H9 (cell line): ENCODE measurements at regions not wholly inside any gene's neighbourhood (a gene's known extent, or its start where the extent isn't known, plus 50 kb on each side); places are given as distances from the start of the nearest gene placed in this dataset.

ENCODE experiments used
- DNase-seq: peaks from one replicate; pipeline ENCODE4 v3.0.0-alpha.2; 2017
- H2AFZ ChIP-seq: one replicate; pipeline ENCODE4 v1.6.1; 2013; ENCODE audit warnings: mild to moderate bottlenecking, low read length, control low read depth, moderate library complexity
- H2AK5ac ChIP-seq: 2 replicates; pipeline ENCODE4 v1.6.1; 2013; ENCODE audit warnings: low read length, control low read depth, mixed read lengths; ENCODE audit not compliant: insufficient read length
- H2BK120ac ChIP-seq: one replicate; pipeline ENCODE4 v1.6.1; 2013; ENCODE audit warnings: low read depth, mild to moderate bottlenecking, low read length, control low read depth, inconsistent platforms; ENCODE audit not compliant: poor library complexity, severe bottlenecking
- H2BK12ac ChIP-seq: 2 replicates; pipeline ENCODE4 v1.6.1; 2013; ENCODE audit warnings: low read length, control low read depth, mixed read lengths, low read depth; ENCODE audit not compliant: insufficient read length
- H2BK15ac ChIP-seq: 2 replicates; pipeline ENCODE4 v1.6.1; 2013; ENCODE audit warnings: low read depth, low read length, control low read depth
- H2BK20ac ChIP-seq: one replicate; pipeline ENCODE4 v1.6.1; 2013; ENCODE audit warnings: low read depth, mild to moderate bottlenecking, low read length, control low read depth, inconsistent platforms; ENCODE audit not compliant: poor library complexity, severe bottlenecking
- H2BK5ac ChIP-seq: 2 replicates; pipeline ENCODE4 v1.6.1; 2013; ENCODE audit warnings: low read length, control low read depth, mixed read lengths; ENCODE audit not compliant: insufficient read length
- H3K14ac ChIP-seq: 2 replicates; pipeline ENCODE4 v1.6.1; 2013; ENCODE audit warnings: low read length, control low read depth; ENCODE audit not compliant: insufficient read depth
- H3K18ac ChIP-seq: 2 replicates; pipeline ENCODE4 v1.6.1; 2013; ENCODE audit warnings: low read depth, mild to moderate bottlenecking, mixed read lengths, low read length, control low read depth; ENCODE audit not compliant: insufficient read length
- H3K23ac ChIP-seq: 2 replicates; pipeline ENCODE4 v1.6.1; 2013; ENCODE audit warnings: low read length, control low read depth, mixed read lengths, low read depth; ENCODE audit not compliant: insufficient read length
- H3K23me2 ChIP-seq: 2 replicates; pipeline ENCODE4 v1.6.1; 2013; ENCODE audit warnings: low read depth, mild to moderate bottlenecking, mixed read lengths, low read length, control low read depth; ENCODE audit not compliant: insufficient read length, poor library complexity, severe bottlenecking
- H3K27ac ChIP-seq: 2 replicates; pipeline ENCODE4 v1.5.1; 2013; ENCODE audit warnings: low read length, control low read depth, mixed read lengths, low read depth; ENCODE audit not compliant: insufficient read length
- H3K27me3 ChIP-seq: 2 replicates; pipeline ENCODE4 v1.6.1; 2013; ENCODE audit warnings: low read length, control low read depth, inconsistent platforms; ENCODE audit not compliant: insufficient read depth
- H3K4ac ChIP-seq: 2 replicates; pipeline ENCODE4 v1.6.1; 2013; ENCODE audit warnings: low read depth, mild to moderate bottlenecking, control low read depth, inconsistent platforms, low read length, moderate library complexity
- H3K4me1 ChIP-seq: 2 replicates; pipeline ENCODE4 v1.6.1; 2013; ENCODE audit warnings: low read length, control low read depth, inconsistent platforms; ENCODE audit not compliant: insufficient read depth
- H3K4me2 ChIP-seq: 2 replicates; pipeline ENCODE4 v1.6.1; 2013; ENCODE audit warnings: low read length, control low read depth, mixed read lengths; ENCODE audit not compliant: insufficient read length, insufficient read depth
- H3K56ac ChIP-seq: 2 replicates; pipeline ENCODE4 v1.6.1; 2013; ENCODE audit warnings: low read depth, mild to moderate bottlenecking, mixed read lengths, low read length, control low read depth; ENCODE audit not compliant: insufficient read length
- H3K79me1 ChIP-seq: 2 replicates; pipeline ENCODE4 v1.6.1; 2013; ENCODE audit warnings: low read depth, mild to moderate bottlenecking, moderate library complexity, low read length, control low read depth, inconsistent platforms; ENCODE audit not compliant: insufficient read depth, poor library complexity, severe bottlenecking
- H3K79me2 ChIP-seq: 2 replicates; pipeline ENCODE4 v1.6.1; 2013; ENCODE audit warnings: low read length, control low read depth, inconsistent platforms; ENCODE audit not compliant: insufficient read depth
- H3K9ac ChIP-seq: 2 replicates; pipeline ENCODE4 v1.6.1; 2013; ENCODE audit warnings: low read length, control low read depth, mixed read lengths; ENCODE audit not compliant: insufficient read length; ENCODE audit errors: extremely low read depth
- H3K9me3 ChIP-seq: one replicate; pipeline ENCODE4 v1.6.1; 2013; ENCODE audit warnings: low read depth, low read length, inconsistent platforms; ENCODE audit not compliant: control insufficient read depth
- H3T11ph ChIP-seq: one replicate; pipeline ENCODE4 v1.6.1; 2013; ENCODE audit warnings: mild to moderate bottlenecking, low read length, control low read depth, inconsistent platforms
- H4K20me1 ChIP-seq: one replicate; pipeline ENCODE4 v1.6.1; 2013; ENCODE audit not compliant: control insufficient read depth, insufficient read length, insufficient read depth
- H4K5ac ChIP-seq: 2 replicates; pipeline ENCODE4 v1.6.1; 2013; ENCODE audit warnings: low read depth, mild to moderate bottlenecking, mixed read lengths, low read length, control low read depth; ENCODE audit not compliant: insufficient read length
- H4K8ac ChIP-seq: replicated peaks from 2 replicates; pipeline ENCODE4 v1.6.1; 2013; ENCODE audit warnings: low read length, control low read depth, mixed read lengths, low read depth; ENCODE audit not compliant: insufficient read length
- H4K91ac ChIP-seq: 2 replicates; pipeline ENCODE4 v1.6.1; 2013; ENCODE audit warnings: low read depth, mild to moderate bottlenecking, moderate library complexity, mixed read lengths, low read length, control low read depth; ENCODE audit not compliant: insufficient read length
- H3K27ac Mint-ChIP-seq, 3 experiments: 2 replicates in 2 of 3; 3 replicates in 1 of 3; pipeline ENCODE4 v1.8.0; 2020 to 2021; ENCODE audit warnings: mixed read lengths in 3 of 3, mild to moderate bottlenecking in 1 of 3, moderate library complexity in 1 of 3
- H3K27me3 Mint-ChIP-seq: 2 replicates; pipeline ENCODE4 v1.8.0; 2021; ENCODE audit warnings: low read depth, mild to moderate bottlenecking, moderate library complexity, mixed read lengths
- H3K36me3 Mint-ChIP-seq, 3 experiments: 2 replicates in 2 of 3; 3 replicates in 1 of 3; pipeline ENCODE4 v1.8.0; 2020 to 2021; ENCODE audit warnings: low read depth in 3 of 3, mixed read lengths in 3 of 3; ENCODE audit not compliant: insufficient read depth in 1 of 3
- H3K4me1 Mint-ChIP-seq, 2 experiments: 2 replicates each; pipeline ENCODE4 v1.8.0; 2020; ENCODE audit warnings: mixed read lengths in 2 of 2
- H3K4me3 Mint-ChIP-seq, 2 experiments: 2 replicates in 1 of 2; 3 replicates in 1 of 2; pipeline ENCODE4 v1.8.0; 2020 to 2021; ENCODE audit warnings: mild to moderate bottlenecking in 2 of 2, mixed read lengths in 2 of 2, moderate library complexity in 1 of 2
- H3K9me3 Mint-ChIP-seq, 2 experiments: 2 replicates in 1 of 2; 3 replicates in 1 of 2; pipeline ENCODE4 v1.8.0; 2020; ENCODE audit warnings: mild to moderate bottlenecking in 2 of 2, mixed read lengths in 2 of 2, moderate library complexity in 1 of 2
- WGBS: extraction: QIAGEN DNeasy Blood & Tissue Kit; methylation state at CpG from one replicate; pipeline ENCODE4 v1.1.7; 2013; ENCODE audit warnings: missing lambda C conversion rate, low lambda C conversion rate, mixed read lengths; ENCODE audit not compliant: insufficient read length; ENCODE audit errors: extremely low coverage; 5-methylcytosine and 5-hydroxymethylcytosine counted together
- TF ChIP-seq, protein P1 (sequence below): fragments of 200-600 bp; sonication (generic); conservative IDR thresholded peaks from 3 replicates; pipeline ENCODE4 v1.8.0; 2021; ENCODE audit warnings: antibody characterized with exemption, mild to moderate bottlenecking

DNA sequence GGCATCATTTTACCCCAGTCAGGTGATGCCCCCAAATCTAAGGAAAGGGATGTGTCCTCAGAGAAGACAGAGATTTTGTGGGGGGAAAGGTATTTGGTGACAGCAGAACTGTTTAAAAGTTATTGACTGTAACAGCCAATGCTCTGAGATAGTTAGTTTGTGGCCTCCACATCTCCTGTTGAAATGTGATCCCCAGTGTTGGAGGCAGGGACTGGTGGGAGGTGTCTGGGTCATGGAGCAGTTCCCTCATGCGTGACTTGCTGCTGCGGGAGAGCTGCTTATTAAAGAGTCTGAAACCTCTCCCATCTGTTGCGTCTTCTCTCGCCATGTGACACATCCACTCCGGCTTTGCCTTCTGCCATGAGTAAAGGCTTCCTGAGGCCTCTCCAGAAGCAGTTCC is 282.8 kb upstream of the FOXQ1 start:
- H3K4ac ChIP-seq, result no peak overlapping the region
- peaks cover 2% of the 10 kb centered on the region; the same call in 1 of the 2 replicates for H3K4me1 ChIP-seq
- no peak overlapping the region for H2BK12ac ChIP-seq
- no peak overlapping the region for H3K27ac ChIP-seq
- H2AK5ac ChIP-seq, result no peak overlapping the region
- no peak overlapping the region for H3K56ac ChIP-seq
- TF ChIP-seq, protein P1, sequence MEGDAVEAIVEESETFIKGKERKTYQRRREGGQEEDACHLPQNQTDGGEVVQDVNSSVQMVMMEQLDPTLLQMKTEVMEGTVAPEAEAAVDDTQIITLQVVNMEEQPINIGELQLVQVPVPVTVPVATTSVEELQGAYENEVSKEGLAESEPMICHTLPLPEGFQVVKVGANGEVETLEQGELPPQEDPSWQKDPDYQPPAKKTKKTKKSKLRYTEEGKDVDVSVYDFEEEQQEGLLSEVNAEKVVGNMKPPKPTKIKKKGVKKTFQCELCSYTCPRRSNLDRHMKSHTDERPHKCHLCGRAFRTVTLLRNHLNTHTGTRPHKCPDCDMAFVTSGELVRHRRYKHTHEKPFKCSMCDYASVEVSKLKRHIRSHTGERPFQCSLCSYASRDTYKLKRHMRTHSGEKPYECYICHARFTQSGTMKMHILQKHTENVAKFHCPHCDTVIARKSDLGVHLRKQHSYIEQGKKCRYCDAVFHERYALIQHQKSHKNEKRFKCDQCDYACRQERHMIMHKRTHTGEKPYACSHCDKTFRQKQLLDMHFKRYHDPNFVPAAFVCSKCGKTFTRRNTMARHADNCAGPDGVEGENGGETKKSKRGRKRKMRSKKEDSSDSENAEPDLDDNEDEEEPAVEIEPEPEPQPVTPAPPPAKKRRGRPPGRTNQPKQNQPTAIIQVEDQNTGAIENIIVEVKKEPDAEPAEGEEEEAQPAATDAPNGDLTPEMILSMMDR, result no peak
- H3K23me2 ChIP-seq, result no peaks in the 10 kb centered on the region
- H3K14ac ChIP-seq, result no peak overlapping the region
- H4K8ac ChIP-seq, result no peak overlapping the region
- H2BK120ac ChIP-seq, result no peak overlapping the region
- peaks cover 6 to 13% of the 10 kb centered on the region in 2 experiments; a peak in 4 of 5 replicates for H3K9me3 Mint-ChIP-seq
- peaks cover 37% of the 10 kb centered on the region for H3K27me3 Mint-ChIP-seq
- peaks cover 21 to 35% of the 10 kb centered on the region in 2 experiments for H3K4me1 Mint-ChIP-seq
- H3K4me2 ChIP-seq, result no peak overlapping the region
- no peak overlapping the region for H3K18ac ChIP-seq
- no peak overlapping the region for H3K27ac Mint-ChIP-seq
- H3K79me1 ChIP-seq, result no peaks in the 10 kb centered on the region
- no CpG with 5 or more reads among the region's 5 CpGs for WGBS
- DNase-seq, result no peak
- H3K9ac ChIP-seq, result no peak overlapping the region
- no peaks in the 10 kb centered on the region for H3K9me3 ChIP-seq
- no peaks in the 10 kb centered on the region for H3K79me2 ChIP-seq
- no peak overlapping the region for H2BK15ac ChIP-seq
- no peaks in the 10 kb centered on the region for H4K20me1 ChIP-seq
- no peak overlapping the region for H3T11ph ChIP-seq
- peaks cover 0 to 7% (median 4%) of the 10 kb centered on the region in 3 experiments; a peak in 2 of 7 replicates for H3K36me3 Mint-ChIP-seq
- no peak overlapping the region for H3K23ac ChIP-seq
- H4K5ac ChIP-seq, result no peak overlapping the region
- no peak overlapping the region for H2BK20ac ChIP-seq
- H3K27me3 ChIP-seq, result no peaks in the 10 kb centered on the region
- no peak overlapping the region for H2BK5ac ChIP-seq
- no peak overlapping the region for H3K4me3 Mint-ChIP-seq
- no peak overlapping the region for H2AFZ ChIP-seq
- H4K91ac ChIP-seq, result no peak overlapping the region
